Activated CD4-positive, alpha-beta T cell treated with anti-CD3 and anti-CD28 coated beads, Interleukin-2, Interleukin-6, amounts not matched to agents 100 ng/mL and 50 ng/mL, durations not matched to agents 16 hours and 8 hours (primary cell): ENCODE measurements at regions not wholly inside any gene's neighbourhood (a gene's known extent, or its start where the extent isn't known, plus 50 kb on each side); places are given as distances from the start of the nearest gene placed in this dataset.
A peak's percentile ranks its signal among the peaks of the same experiment; 100 is the strongest.
"Not testable (repeated sequence)": the region's sequence is repeated elsewhere in the genome, so short reads cannot be mapped to it uniquely, and the experiment has no call there.

Experiments used
- DNase-seq: peaks from one replicate; pipeline ENCODE4 v3.0.0-alpha.2; 2020

DNA sequence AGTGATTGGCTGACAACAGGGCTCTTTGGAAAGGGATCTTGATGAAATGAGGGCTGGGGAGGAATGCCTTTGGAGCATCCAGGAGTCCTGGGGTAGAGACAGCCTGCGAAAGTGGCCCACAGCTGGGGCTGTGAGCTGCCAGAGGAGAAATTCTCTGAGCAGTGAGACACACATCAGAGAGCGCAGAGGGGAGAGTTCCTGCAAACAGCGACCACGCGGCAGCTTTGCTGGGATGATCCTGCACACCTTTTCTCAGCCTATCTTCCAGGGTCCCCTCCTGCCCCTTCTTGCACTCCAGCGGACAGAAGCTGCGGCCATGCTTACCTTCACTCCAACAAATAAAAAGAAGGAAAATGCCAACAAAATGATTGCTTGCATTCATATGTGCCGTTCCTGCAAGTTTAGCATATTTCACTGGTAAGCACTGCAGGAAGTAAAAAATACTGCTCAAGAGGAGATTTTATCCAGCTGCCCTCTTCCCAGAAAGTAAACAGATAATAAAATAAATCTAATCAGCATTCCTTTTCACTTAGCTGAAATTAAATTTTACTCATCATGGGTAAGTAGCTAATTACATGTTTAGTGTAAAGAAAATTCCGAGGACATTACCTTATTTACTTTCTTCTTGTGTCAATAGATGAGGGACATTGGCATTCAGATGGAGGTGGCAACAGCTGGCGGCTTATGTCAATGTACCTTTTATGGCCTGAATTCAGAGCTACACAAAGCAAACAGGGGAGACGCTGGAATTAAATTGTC lies 339.9 kb upstream of the ARID1B start:
- no peak for DNase-seq

DNA sequence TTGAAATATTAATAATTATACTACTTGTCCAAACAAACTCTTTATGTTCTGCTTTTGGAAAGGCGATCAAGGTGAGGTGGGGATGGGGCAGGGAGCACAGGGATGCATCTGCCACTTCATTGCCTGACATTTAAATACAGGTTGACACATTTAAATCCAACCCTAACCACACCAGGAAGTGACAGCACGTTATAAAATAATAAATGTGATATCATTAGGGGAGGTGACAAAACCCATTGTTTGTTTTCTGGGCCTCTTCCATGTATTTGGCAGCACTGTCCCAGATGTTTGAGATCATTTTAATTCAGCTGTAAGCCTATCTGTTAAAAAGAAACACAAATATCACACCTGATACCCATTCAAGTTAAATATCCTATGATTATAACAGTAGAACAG lies 342.4 kb upstream of the ARID1B start:
- no peak for DNase-seq

GRCh38 chr6:156434049-156434794 lies 343.0 kb upstream of the ARID1B start:
- no peak for DNase-seq

DNA sequence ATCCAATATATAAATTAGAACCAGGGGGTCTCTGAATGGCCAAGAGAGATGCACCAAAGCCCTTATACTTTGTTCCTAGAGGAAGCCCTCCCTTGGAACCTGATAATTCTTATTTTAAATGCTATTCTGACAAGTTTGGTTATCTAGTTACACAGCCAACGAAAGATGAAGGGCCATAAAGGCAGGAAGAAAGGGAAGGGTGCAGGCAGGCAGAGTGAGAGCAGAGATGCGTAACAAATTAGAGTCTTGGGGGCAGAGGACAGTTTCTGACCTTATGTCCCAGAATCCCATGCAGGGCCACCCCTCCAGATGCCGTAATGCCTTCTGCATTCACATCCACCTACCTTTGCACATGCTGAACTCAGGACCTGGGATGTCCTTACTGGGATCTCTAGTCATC lies 344.6 kb upstream of the ARID1B start:
- DNase-seq, result no peak

GRCh38 chr6:156430386-156430785 lies 346.8 kb upstream of the ARID1B start:
- DNase-seq, result no peak

DNA sequence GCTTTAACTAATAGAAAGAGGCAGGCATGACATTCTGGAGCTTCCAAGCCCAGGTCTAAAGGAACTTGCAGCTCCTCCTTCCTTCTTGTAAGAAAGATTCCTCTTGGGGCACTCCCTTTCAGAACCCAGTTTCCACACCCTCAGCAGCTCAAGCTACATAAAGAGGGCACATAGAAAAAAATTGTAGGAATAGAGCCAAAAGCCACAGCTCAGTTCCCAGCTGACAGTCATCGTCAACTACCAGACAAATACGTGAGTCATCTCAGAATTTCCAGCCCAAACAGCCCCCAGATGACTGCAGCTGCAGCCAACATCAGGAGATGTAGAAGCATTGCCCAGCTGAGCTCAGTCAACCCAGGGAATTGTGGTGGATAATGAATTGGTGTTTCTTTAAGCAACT lies 349.8 kb upstream of the ARID1B start:
- DNase-seq, result no peak

DNA sequence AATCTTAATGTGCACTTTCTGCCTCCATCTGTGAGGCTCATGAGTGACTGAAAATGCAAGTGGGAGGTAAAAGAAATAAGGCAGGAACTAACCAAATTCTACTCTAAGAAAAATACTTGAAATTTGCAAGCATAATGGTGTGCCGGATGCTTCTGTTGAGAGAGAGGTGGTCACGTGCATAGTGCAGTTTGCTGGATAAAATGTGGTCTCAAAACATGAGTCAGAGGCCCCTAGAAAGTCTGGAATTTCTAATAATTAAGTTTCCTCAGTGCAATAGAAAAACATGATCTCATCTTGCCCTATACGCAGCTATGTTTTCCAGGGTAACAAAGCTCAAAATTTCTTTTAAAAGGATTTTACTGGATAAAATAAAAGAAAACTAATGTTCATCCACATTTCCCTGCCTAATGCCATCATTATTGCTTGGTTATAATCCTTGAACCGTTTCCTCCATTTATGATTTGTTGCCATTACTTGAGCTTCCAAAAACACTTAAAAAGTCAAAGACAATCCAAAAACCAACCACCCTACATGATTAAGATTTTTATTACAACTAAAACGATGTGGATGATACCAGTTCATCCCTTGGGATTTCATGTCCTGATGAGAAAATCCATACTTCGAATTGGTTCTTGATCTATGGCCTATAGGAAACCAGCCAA lies 351.7 kb upstream of the ARID1B start:
- DNase-seq, result no peak

DNA sequence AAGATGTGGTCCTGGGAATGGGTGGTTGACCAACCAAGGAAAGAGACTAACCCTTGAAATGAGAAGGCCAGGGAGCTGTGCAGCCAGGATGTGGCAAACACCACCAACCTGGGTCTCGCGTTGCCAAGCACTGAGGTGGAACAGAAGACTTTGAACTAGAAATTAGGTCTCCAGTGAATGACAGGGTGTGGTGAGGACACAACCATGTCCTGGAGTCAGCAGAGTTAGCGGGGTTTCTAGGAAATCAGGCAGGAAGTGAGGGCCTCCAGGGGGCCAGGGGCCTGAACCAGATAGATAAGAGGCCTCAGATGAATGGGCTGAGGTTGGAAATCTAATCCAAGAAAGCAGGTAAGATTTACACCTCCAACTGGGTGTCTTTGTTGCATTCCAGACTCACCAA lies 353.3 kb upstream of the ARID1B start:
- DNase-seq, result peak; percentile 48

DNA sequence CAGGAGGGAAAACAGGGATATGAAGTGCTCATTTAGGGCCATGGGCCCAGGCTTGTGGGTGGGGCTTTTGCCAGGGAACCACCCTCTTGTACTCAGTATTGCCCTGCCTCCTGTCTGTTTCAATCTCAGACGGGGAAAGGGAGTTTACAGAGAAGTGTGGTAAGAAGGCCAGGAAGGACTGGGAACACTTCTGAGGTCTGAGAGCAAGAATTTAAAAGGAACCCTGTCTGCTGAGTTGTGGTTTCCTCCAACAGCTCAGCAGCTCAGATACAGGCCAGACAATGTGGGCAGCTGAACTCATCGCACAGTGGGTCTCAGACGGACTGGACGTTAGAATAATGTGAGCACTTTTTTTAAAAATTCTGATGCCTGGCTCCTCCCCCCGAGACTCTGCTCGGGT lies 354.1 kb upstream of the ARID1B start:
- no peak for DNase-seq

- DNase-seq, result no peak
Observed at GRCh38 chr6:156421933-156422332, 355.2 kb upstream of the ARID1B start.

DNA sequence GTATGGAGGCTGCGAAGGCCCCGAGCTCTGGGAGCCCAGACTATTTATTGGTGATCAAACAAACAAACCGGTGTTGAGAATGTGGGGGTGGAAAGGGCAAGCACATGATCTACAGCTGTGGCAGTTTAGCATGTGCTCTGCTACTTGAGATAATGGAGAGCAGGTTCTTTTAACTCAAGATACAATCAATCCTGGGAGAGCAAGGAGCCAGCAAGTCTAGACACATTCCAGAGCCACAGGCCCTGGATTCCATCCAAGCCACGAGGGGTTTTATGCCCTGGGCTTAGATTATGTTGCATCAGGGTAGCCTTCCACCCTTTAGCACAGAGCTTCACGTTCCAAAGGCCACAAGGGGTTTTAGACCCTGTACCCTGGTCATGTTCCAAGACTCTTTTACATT lies 355.9 kb upstream of the ARID1B start:
- DNase-seq, result not testable (repeated sequence)

DNA sequence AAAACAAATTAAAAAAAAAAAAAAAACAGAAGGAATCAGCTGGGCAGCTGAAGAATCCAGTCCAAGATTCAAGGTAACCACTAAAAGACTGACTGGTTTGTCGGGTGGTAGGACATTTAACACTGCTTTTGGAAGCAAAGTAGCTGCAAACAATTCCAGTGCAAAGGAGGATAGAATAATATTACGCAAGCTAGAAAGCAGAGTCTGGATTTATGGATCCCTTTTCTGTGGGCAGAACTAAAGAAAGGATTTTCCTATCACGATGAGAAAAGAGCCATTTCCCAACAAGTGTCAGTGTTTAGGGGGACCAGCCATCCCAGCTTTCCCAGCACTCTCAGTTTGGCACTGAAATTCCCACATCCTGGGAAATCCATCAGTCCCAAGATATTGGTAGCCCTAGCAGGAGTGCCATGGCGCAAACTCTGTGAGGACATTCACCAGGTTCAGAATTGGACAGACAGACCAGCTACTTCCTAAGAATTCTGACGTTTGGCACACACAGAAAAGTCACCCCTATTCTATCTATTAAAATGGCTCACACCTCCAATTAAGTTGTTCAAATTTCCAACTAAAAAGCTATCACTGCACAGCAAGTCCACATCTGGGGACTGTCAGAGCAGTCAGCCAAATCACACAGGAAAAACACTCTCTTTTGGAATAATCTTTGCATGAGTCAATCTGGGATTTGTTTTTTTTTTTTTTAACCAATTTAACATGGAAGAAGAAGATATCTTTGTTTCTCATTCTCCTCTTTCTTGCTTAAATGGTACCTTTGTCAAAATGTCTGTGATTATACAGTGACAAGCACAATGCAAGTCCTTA lies 356.8 kb upstream of the ARID1B start:
- DNase-seq, result no peak

DNA sequence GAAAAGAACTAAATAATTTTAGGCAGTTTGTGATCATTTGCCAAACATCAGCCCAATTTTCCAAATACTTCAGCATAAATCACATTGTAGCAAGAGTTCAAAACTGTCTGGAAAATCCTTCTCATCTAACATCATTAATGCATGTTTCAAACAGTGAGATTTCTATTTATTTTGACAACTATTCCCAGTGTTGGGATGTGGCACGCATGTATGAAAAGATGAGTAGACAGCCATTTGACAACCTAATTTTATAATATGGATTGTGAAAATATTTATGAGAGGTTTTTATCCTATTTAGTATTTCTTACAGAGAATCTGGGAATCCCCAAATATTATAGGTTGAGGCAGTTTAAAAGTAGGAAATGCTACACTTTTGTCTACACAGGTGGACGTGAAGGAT lies 357.6 kb upstream of the ARID1B start:
- no peak for DNase-seq

DNA sequence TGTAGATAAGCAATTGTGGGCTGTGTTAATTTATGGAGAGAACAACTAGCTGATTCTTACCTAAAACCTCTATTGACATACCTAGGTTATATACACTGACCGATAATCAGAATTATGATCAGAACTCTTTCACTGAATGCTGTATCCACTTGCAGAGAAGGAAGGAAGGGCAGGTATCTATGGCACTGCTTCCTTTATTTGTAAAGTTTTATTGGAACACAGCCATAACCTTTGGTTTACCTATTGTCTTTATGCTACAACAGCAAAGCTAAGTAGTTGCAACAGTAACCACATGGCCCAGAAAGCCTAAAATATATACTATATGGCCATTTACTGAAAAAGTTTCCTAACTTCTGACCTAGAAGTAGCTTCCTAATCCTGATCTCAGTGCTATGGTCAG lies 358.9 kb upstream of the ARID1B start:
- no peak for DNase-seq

- no peak for DNase-seq
Observed at GRCh38 chr6:156416391-156416790, 360.8 kb upstream of the ARID1B start.

DNA sequence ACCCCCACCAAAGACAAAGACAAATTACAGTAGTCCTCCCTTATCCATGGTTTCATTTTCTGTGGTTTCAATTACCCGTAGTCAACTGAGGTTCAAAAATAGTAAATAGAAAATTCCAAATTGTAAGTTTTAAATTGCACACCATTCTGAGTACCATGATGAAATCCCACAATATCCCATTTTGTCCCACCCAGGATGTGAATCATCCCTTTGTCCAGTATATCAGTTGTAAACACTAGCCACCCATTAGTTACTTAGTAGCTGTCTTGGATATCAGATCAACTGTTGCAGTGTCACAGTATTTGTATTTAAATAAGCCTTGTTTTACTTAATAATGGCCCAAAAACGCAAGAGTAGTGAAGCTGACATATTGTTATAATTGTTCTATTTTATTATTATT lies 364.0 kb upstream of the ARID1B start:
- DNase-seq, result no peak

DNA sequence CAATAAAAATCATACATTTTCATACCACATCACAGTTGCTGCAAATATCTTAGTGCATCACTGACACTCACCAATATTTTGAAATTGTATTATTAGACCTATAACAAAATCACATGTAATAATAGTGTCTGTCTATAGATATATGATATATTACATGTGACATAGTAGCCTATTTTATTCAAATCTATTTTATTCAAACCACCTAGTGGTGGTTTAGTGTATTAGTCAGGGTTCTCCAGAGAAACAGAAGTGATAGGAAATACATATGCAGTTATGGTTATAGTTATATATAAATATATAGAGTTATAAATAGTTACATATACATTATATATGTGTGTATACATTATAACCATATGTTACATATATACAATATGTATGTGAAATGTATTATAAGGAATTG lies 366.5 kb upstream of the ARID1B start:
- no peak for DNase-seq

GRCh38 chr6:156408655-156409054 lies 368.5 kb upstream of the ARID1B start:
- DNase-seq, result no peak

- no peak for DNase-seq
Observed at GRCh38 chr6:156407334-156407733, 369.8 kb upstream of the ARID1B start.

- DNase-seq, result no peak
Observed at GRCh38 chr6:156406688-156407087, 370.5 kb upstream of the ARID1B start.

DNA sequence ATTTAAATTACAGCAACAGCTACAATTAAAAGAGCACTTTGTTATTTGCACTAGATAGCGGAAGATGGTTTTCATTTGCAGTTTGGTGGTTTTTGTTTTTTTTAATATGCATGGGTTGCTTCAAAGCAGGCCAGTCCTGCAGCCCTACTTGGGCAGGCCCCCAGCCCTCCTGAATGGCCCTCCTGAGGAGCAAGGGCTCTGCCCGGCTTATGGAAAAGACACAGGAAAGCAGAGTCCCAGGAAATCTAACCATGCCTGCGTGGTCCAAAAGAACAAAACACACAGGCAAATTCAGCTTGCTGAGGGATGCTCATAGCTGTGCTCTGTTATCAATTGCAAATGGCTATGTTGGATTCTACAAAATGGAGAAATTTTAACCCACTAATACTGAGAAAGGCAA lies 371.1 kb upstream of the ARID1B start:
- no peak for DNase-seq

GRCh38 chr6:156402628-156403027 lies 374.6 kb upstream of the ARID1B start:
- no peak for DNase-seq

GRCh38 chr6:156402227-156402626 lies 375.0 kb upstream of the ARID1B start:
- no peak for DNase-seq
